Skeletal muscle satellite cell (primary cell): ENCODE measurements at regions not wholly inside any gene's neighbourhood (a gene's known extent, or its start where the extent isn't known, plus 50 kb on each side); places are given as distances from the start of the nearest gene placed in this dataset.

ENCODE experiments used
- H3K27me3 ChIP-seq: 2 replicates; pipeline ENCODE4 v1.7.0; 2013; ENCODE audit warnings: low read length; ENCODE audit not compliant: control insufficient read depth, insufficient read depth
- H3K36me3 ChIP-seq: 2 replicates; pipeline ENCODE4 v1.7.0; 2013; ENCODE audit warnings: mild to moderate bottlenecking, control low read depth, low read length; ENCODE audit not compliant: insufficient read depth
- H3K4me1 ChIP-seq: 2 replicates; pipeline ENCODE4 v1.7.0; 2013; ENCODE audit warnings: low read length; ENCODE audit not compliant: control insufficient read depth, insufficient read depth
- H3K4me2 ChIP-seq: 2 replicates; pipeline ENCODE4 v1.7.0; 2013; ENCODE audit warnings: mild to moderate bottlenecking, low read length
- H3K4me3 ChIP-seq: 2 replicates; pipeline ENCODE4 v1.7.0; 2013; ENCODE audit warnings: low read length
- H3K9ac ChIP-seq: 2 replicates; pipeline ENCODE4 v1.7.0; 2013; ENCODE audit warnings: mild to moderate bottlenecking, low read depth, low read length, moderate library complexity
- H3K9me3 ChIP-seq: replicated peaks from 2 replicates; pipeline ENCODE4 v1.7.0; 2013; ENCODE audit warnings: mild to moderate bottlenecking, control low read depth, low read length

DNA sequence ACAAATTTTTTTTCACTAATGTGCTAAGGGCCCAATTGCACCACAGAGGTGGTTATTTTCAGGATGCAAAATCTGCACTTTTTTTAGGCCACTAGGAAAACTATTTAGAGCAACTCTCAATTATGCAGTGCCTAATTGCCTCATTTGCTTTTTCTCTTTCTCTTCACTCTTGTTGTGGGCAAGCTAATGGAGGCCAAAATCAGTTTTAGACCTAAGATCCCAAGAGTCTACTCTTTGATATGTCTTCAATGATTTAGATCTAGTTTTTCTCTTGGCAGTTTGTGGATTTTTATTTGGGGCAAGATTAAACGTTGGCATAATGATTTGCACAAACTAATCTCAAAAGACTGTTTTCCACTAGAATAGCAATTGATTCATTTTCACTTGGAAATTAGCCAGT lies 1996.9 kb downstream of the LRRC4C start:
- Histone ChIP-seq H3K9ac (no peak overlapping the region), H3K9me3 (peaks cover 2% of the 10 kb centered on the region), H3K36me3 (no peaks in the 10 kb centered on the region), H3K4me1 (no peaks in the 10 kb centered on the region), H3K4me2 (no peak overlapping the region), H3K4me3 (no peak overlapping the region), H3K27me3 (no peaks in the 10 kb centered on the region)

DNA sequence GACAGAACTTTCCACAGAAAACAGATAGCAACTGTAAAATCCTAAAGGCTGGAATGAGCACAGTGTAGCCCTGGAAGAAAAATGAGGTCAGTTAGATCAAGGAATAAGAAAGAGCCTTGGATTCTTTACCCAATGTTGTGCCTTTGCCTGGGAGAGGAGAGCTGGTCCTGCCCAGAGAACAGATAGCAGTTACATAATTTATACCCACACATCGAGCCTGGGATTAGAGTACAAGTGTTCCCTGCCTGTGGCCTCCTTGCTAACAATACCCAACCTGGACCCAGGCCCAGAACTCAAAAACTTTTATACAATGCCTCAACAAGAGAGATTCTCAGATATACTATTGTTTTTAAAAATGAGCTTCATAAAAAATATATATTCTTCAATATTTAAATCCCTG lies 1998.4 kb downstream of the LRRC4C start:
- Histone ChIP-seq H3K36me3 (no peaks in the 10 kb centered on the region), H3K4me3 (no peak overlapping the region), H3K4me1 (no peaks in the 10 kb centered on the region), H3K9me3 (no peaks in the 10 kb centered on the region), H3K4me2 (no peak overlapping the region), H3K27me3 (no peaks in the 10 kb centered on the region), H3K9ac (no peak overlapping the region)

DNA sequence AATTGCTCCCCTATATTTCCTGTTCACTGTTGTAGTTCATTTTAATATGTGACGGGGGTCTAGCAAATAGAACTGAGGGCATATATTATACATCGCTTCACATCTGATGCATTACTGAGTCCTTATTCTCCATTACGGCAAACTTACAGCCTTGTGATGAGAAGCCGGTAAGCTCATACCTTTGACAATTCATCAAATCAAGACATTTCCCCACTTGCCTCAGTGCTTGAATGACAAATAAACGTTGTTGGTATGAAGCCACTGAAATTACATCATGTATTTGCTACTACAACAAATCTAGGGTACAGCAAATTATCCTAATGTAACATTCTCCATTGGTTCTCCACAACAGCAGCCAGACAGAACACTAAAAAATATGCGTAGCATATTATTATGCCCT lies 1999.8 kb downstream of the LRRC4C start:
- H3K4me3 ChIP-seq: no peak overlapping the region
- no peak overlapping the region for H3K9ac ChIP-seq
- no peaks in the 10 kb centered on the region for H3K4me1 ChIP-seq
- H3K4me2 ChIP-seq: no peak overlapping the region
- H3K27me3 ChIP-seq: no peaks in the 10 kb centered on the region
- no peaks in the 10 kb centered on the region for H3K9me3 ChIP-seq
- no peaks in the 10 kb centered on the region for H3K36me3 ChIP-seq

DNA sequence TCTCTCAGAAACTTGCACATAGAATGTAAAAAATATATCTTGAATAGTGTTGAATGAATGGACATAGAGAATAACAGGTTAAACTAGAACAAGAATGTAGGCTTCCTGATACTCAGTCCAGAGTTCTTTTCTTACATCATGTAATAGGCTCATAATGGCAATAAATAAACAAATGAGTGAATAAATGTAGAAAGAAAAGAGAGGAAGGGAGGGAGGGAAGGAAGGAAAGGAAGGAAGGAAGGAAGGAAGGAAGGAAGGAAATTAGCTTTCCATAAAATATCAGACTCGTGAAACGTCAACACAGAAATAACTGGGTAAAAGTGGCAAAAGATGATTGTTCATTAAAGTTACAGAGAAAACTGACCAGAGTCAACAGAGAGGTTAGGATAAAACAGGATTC lies 2001.0 kb downstream of the LRRC4C start:
- no peak overlapping the region for H3K4me3 ChIP-seq
- no peaks in the 10 kb centered on the region for H3K27me3 ChIP-seq
- H3K4me1 ChIP-seq: no peaks in the 10 kb centered on the region
- no peak overlapping the region for H3K9ac ChIP-seq
- H3K9me3 ChIP-seq: no peaks in the 10 kb centered on the region
- H3K4me2 ChIP-seq: no peak overlapping the region
- no peaks in the 10 kb centered on the region for H3K36me3 ChIP-seq

DNA sequence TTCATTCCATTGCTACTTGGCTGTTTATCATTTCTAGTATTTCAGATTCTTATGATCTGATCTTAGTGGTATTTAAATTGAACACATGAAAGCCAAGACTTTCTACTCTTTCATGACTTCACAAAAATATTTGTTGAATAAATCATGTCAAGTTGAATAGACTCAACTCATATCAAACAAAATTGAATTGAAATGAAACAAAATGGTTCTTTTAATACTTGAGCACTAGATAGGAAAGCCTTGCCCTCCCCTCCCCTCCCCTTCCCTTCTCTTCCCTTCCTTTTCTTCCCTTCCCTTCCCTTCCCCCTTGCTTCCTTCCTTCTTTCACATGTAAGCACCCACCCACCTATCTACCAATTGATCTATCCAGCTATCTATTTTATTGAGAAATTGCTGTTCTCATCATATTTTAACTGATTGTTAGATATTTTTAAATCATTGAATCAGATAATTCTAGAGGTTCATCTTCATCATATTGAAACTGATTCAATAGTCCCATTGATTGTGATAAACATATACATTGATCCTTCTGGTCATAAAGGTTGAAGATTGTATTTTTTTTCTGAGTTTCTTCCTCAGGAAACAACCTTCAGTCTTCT lies 2015.9 kb downstream of the LRRC4C start:
- H3K4me1 ChIP-seq: no peaks in the 10 kb centered on the region
- H3K4me2 ChIP-seq: no peak overlapping the region
- H3K4me3 ChIP-seq: no peak overlapping the region
- no peaks in the 10 kb centered on the region for H3K36me3 ChIP-seq
- peaks cover 2% of the 10 kb centered on the region for H3K9me3 ChIP-seq
- H3K27me3 ChIP-seq: no peaks in the 10 kb centered on the region
- no peak overlapping the region for H3K9ac ChIP-seq

DNA sequence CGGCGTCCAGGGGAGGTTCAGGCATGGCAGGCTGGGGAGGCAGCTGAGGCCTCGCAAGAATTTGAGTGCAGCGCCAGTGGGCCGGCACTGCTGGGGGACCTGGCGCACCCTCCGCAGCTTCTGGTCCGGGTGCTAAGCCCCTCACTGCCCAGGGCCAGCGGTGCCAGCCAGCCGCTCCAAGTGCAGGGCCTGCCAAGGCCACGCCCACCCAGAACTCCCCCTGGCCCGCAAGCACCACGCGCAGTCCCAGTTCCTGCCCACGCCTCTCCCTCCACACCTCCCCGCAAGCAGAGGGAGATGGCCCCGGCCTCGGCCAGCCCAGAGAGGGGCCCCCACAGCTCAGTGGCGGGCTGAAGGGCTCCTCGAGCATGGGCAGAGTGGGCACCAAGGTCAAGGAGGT lies 2017.3 kb downstream of the LRRC4C start:
- Histone ChIP-seq H3K36me3 (no peaks in the 10 kb centered on the region), H3K27me3 (no peaks in the 10 kb centered on the region), H3K4me2 (no peak overlapping the region), H3K4me1 (no peaks in the 10 kb centered on the region), H3K9ac (no peak overlapping the region), H3K4me3 (no peak overlapping the region), H3K9me3 (peaks cover 2% of the 10 kb centered on the region)

DNA sequence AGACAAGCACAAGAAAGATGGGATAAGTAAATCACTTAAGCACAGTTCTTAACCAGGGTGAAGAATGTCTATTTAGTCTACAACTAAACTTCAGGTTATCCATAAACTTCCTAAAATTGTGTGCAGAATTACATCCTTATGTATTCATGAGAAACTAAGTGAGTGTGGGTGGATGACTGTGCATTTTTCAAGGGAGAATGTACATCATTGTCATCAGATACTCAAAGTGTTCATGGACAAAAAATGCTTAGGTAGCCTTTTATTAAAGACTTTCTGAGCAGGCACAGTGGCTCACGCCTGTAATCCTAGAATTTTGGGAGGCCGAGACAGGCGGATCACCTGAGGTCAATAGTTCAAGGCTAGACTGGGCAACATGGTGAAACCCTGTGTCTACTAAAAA lies 2023.8 kb downstream of the LRRC4C start:
- H3K4me2 ChIP-seq: no peak overlapping the region
- H3K4me3 ChIP-seq: no peak overlapping the region
- H3K36me3 ChIP-seq: no peaks in the 10 kb centered on the region
- H3K9ac ChIP-seq: no peak overlapping the region
- H3K9me3 ChIP-seq: no peaks in the 10 kb centered on the region
- H3K4me1 ChIP-seq: no peaks in the 10 kb centered on the region
- H3K27me3 ChIP-seq: no peaks in the 10 kb centered on the region

DNA sequence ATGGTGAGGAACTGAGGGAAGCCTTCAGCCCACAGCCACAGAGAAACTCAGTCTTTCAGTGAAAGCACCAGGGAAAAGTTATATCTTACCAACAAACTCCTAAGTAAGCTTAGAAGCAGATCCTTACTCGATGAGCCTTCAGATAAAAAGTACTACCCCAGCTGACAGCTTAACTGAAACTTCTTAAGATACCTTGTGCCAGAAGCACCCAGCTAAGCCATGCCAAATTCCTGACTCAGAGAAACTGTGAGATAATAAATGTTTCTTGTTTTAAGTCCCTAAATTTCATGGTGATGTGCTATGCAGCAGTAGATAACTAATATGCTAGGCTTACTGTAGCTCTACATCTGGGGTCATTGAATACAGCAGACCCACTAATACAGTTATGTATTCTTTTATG lies 2025.0 kb downstream of the LRRC4C start:
- no peaks in the 10 kb centered on the region for H3K36me3 ChIP-seq
- H3K4me1 ChIP-seq: no peaks in the 10 kb centered on the region
- no peak overlapping the region for H3K4me3 ChIP-seq
- no peaks in the 10 kb centered on the region for H3K9me3 ChIP-seq
- H3K9ac ChIP-seq: no peak overlapping the region
- H3K27me3 ChIP-seq: no peaks in the 10 kb centered on the region
- no peak overlapping the region for H3K4me2 ChIP-seq

DNA sequence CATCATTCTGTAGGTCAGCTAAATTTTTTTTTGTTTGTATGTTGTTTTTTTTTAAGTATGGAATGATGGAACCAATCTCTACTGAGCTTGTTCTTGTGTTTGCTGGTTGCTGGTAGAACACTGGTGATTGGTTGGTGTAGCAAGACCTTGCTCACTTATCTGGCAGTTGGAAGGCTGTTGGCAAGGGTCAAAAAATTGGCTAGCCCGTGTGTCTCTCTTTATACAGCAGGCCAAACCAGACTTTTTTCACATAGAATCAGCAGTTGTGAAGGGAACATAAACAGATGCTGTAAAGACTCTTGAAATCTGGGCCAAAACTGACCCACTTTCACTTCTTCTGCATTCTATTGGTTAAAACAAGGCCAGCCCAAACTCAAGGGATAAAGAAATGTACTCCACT lies 2026.5 kb downstream of the LRRC4C start:
- Histone ChIP-seq H3K4me3 (no peak overlapping the region), H3K36me3 (no peaks in the 10 kb centered on the region), H3K27me3 (no peaks in the 10 kb centered on the region), H3K9ac (no peak overlapping the region), H3K4me1 (no peaks in the 10 kb centered on the region), H3K4me2 (no peak overlapping the region), H3K9me3 (no peaks in the 10 kb centered on the region)

DNA sequence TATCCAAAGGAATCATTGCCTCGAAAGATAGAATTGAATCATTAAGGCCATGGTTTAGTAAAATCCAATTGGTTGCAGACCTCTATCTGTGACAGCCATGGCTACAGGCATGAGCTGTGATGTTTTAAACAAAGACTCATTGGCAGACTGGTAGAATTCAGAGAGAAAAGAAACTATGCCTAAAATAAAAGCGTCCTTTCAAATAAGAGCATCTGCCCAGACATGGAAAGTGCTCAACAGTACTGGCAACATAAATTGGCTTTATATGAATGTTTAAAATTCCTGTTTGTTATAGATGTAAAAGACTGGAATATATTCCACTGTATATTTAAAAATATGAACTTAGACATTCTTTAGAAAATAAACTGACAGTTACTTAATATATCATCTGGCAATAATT lies 2034.2 kb downstream of the LRRC4C start:
- Histone ChIP-seq H3K9ac (no peak overlapping the region), H3K27me3 (no peaks in the 10 kb centered on the region), H3K9me3 (no peaks in the 10 kb centered on the region), H3K4me1 (no peaks in the 10 kb centered on the region), H3K36me3 (no peaks in the 10 kb centered on the region), H3K4me2 (no peak overlapping the region), H3K4me3 (no peak overlapping the region)

DNA sequence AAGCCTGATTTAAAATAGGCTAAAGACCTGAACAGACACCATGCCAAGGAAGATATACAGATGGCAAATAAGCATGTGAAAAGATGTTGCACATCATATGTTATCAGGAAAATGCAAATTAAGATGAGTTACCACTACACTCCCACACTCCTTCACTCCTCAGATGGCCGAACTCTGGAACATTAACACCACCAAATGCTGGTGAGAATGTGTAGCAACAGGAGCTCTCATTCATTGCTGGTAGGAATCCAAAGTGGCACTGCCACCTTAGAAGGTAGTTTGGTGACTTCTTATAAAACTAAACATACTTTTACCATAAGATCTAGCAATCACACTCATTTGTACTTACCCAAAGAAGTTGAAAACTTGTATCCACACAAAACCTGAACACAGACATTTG lies 2047.3 kb downstream of the LRRC4C start:
- Histone ChIP-seq H3K9me3 (no peaks in the 10 kb centered on the region), H3K27me3 (no peaks in the 10 kb centered on the region), H3K4me3 (no peak overlapping the region), H3K4me1 (no peaks in the 10 kb centered on the region), H3K9ac (no peak overlapping the region), H3K36me3 (no peaks in the 10 kb centered on the region), H3K4me2 (no peak overlapping the region)

DNA sequence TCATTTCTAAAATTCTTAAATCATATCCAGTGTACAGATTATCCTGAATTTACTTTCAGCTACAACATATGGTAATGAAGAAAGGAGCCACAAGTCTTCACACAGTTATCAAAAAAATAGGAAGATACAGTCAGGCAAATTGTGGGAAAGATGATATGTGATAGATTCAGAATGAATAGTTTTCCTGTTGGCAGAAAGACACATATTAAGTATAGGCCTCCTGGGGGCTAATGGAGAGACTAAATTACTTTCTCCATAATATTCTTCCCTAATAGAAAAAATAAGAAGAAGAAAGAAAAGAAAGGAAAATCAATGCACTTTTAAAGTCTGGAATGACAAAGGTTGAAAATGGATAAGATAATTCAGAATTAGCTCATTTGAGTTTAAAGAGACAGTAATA lies 2073.5 kb downstream of the LRRC4C start:
- Histone ChIP-seq H3K4me2 (no peak overlapping the region), H3K4me3 (no peak overlapping the region), H3K36me3 (no peaks in the 10 kb centered on the region), H3K9ac (no peak overlapping the region), H3K9me3 (no peaks in the 10 kb centered on the region), H3K4me1 (no peaks in the 10 kb centered on the region), H3K27me3 (no peaks in the 10 kb centered on the region)
